ENCODE measurements at regions not wholly inside any gene's neighbourhood (a gene's known extent, or its start where the extent isn't known, plus 50 kb on each side); places are given as distances from the start of the nearest gene placed in this dataset.

DNA sequence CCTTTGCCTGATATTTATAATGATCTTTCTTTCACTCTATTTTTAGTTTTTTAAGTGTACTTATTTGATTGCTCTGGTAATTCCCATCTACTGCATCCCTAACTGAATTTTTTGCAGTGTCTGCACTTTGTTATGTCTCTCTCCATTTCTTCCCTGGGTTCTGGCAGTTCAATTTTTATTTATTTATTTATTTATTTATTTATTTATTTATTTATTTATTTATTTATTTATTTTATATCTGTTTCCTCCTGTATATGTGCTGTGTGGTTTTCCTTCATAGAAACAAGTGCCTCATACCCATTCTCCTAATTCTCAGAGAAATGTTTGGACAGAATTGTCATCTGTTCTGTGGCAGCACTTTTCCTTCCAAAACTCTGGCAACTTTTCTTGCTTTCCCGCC is 2370.8 kb upstream of the WWC1 start:
- no peak for TF ChIP-seq CTCF (IDR thresholded peaks at IDR 0.05)
- no peak for TF ChIP-seq ZFX (IDR thresholded peaks at IDR 0.05; ENCODE audit: borderline replicate concordance)
